ENCODE measurements at regions not wholly inside any gene's neighbourhood (a gene's known extent, or its start where the extent isn't known, plus 50 kb on each side); places are given as distances from the start of the nearest gene placed in this dataset.

- TF ChIP-seq ZNF274 (IDR thresholded peaks at IDR 0.05; ENCODE audit: low read depth, low read length) (no peak), YY1 (IDR thresholded peaks at IDR 0.05; ENCODE audit: insufficient read depth, insufficient read length) (no peak), SUZ12 (IDR thresholded peaks at IDR 0.05; ENCODE audit: extremely low read depth, insufficient read depth, insufficient read length) (no peak)
Observed at GRCh38 chr13:87837522-87837921, 166.4 kb downstream of the SLITRK5 start.
